ENCODE measurements at regions not wholly inside any gene's neighbourhood (a gene's known extent, or its start where the extent isn't known, plus 50 kb on each side); places are given as distances from the start of the nearest gene placed in this dataset.

DNA sequence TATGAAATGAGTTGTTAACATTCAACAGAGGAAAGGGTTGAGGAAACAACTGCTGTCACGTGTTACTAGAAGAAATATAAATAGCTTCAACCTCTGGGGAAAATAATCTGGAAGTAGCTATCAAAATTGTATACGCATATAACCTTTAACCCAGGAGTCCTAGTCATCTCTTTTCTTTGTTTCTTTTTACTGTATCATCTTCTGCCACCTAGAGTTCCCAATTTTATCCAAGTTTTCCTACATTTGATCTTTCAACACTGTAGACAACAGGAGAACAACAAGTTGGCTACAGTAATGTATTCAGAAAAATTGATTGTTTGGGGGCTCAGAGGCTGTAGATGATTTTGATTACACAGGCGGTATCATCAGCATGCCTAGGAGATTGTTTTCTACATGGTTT, 453.7 kb downstream of the FSCB start:
- Histone ChIP-seq H2AFZ (no peak overlapping the region), H3K4me3 (no peak overlapping the region), H3K27me3 (ENCODE audit: insufficient read depth) (no peaks in the 10 kb centered on the region), H3K4me2 (no peak overlapping the region), H3K79me2 (replicated peaks; ENCODE audit: insufficient read depth) (no peaks in the 10 kb centered on the region), H3F3A (replicated peaks; ENCODE audit: low read depth) (no peaks in the 10 kb centered on the region), H3K9me2 (ENCODE audit: insufficient read depth) (no peaks in the 10 kb centered on the region), H3K36me3 (ENCODE audit: insufficient read depth) (no peaks in the 10 kb centered on the region), H4K20me1 (replicated peaks; ENCODE audit: insufficient read depth) (no peaks in the 10 kb centered on the region), H3K27ac (ENCODE audit: low read depth) (no peak overlapping the region), H3K4me1 (ENCODE audit: insufficient read depth) (no peaks in the 10 kb centered on the region)
- DNase-seq (ENCODE audit: low spot score) (no peak), ATAC-seq (no peak)
- Mint-ChIP-seq H3K27me3 (ENCODE audit: insufficient read depth, low read depth, poor library complexity) (no peaks in the 10 kb centered on the region), H3K4me3 (no peak overlapping the region), H3K4me1 (no peaks in the 10 kb centered on the region), H3K9me3 (no peaks in the 10 kb centered on the region), H3K36me3 (ENCODE audit: low read depth) (no peaks in the 10 kb centered on the region), H3K27ac (no peak overlapping the region)
- TF ChIP-seq ETS1 (IDR thresholded peaks at IDR 0.05) (no peak), CREB1 (CRISPR knock-in tag; IDR thresholded peaks at IDR 0.05; ENCODE audit: low read depth) (no peak), CTCF (conservative IDR thresholded peaks at IDR 0.05; ENCODE audit: low read depth in 2 of 2) (no peak), REST (IDR thresholded peaks at IDR 0.05; ENCODE audit: unreplicated experiment) (no peak), STAT1 (IDR thresholded peaks at IDR 0.05; ENCODE audit: unreplicated experiment) (no peak), EZH2phosphoT487 (IDR thresholded peaks at IDR 0.05; ENCODE audit: unreplicated experiment) (no peak), ZNF331 (CRISPR knock-in tag; IDR thresholded peaks at IDR 0.05; ENCODE audit: low read depth) (no peak), EZH2 (IDR thresholded peaks at IDR 0.05; ENCODE audit: low read depth, unreplicated experiment) (no peak), ZNF114 (CRISPR knock-in tag; IDR thresholded peaks at IDR 0.05) (no peak)

DNA sequence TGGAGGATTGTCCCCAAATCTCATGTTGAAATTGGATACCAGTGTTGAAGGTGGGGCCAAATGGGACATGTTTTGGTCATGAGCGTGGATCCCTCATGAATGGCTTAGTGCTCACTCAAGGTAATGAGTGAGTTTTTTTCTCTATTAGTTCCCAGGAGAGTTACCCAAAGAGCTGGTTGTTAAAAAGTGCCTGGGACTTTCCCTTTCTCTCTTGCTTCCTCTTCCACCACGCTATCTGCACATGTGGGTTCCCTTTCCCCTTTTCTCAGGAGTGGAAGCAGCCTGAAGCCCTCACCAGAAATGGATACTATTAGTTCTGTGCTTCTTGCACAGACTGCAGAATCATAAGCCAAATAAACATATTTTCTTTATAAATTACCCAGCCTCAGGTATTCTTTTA, 465.4 kb downstream of the FSCB start:
- Mint-ChIP-seq H3K27ac (no peak overlapping the region), H3K4me3 (no peak overlapping the region), H3K36me3 (ENCODE audit: low read depth) (peaks cover 18% of the 10 kb centered on the region), H3K9me3 (peaks cover 27% of the 10 kb centered on the region), H3K27me3 (ENCODE audit: insufficient read depth, low read depth, poor library complexity) (peaks cover 3% of the 10 kb centered on the region), H3K4me1 (peaks cover 2% of the 10 kb centered on the region; the same call in 1 of the 3 replicates)
- Histone ChIP-seq H3K9me2 (ENCODE audit: insufficient read depth) (peaks cover 13% of the 10 kb centered on the region; the same call in 1 of the 2 replicates), H3K4me1 (ENCODE audit: insufficient read depth) (no peaks in the 10 kb centered on the region), H3K4me2 (no peak overlapping the region), H3K27ac (ENCODE audit: low read depth) (no peak overlapping the region), H3K27me3 (ENCODE audit: insufficient read depth) (no peaks in the 10 kb centered on the region), H3K4me3 (no peak overlapping the region), H3F3A (replicated peaks; ENCODE audit: low read depth) (no peaks in the 10 kb centered on the region), H3K36me3 (ENCODE audit: insufficient read depth) (no peaks in the 10 kb centered on the region), H4K20me1 (replicated peaks; ENCODE audit: insufficient read depth) (no peaks in the 10 kb centered on the region), H3K79me2 (replicated peaks; ENCODE audit: insufficient read depth) (no peaks in the 10 kb centered on the region), H2AFZ (no peak overlapping the region)
- ATAC-seq (no peak), DNase-seq (ENCODE audit: low spot score) (no peak)
- TF ChIP-seq ZNF331 (CRISPR knock-in tag; IDR thresholded peaks at IDR 0.05; ENCODE audit: low read depth) (no peak), REST (IDR thresholded peaks at IDR 0.05; ENCODE audit: unreplicated experiment) (no peak), ZNF114 (CRISPR knock-in tag; IDR thresholded peaks at IDR 0.05) (no peak), STAT1 (IDR thresholded peaks at IDR 0.05; ENCODE audit: unreplicated experiment) (no peak), ETS1 (IDR thresholded peaks at IDR 0.05) (no peak), EZH2phosphoT487 (IDR thresholded peaks at IDR 0.05; ENCODE audit: unreplicated experiment) (no peak), EZH2 (IDR thresholded peaks at IDR 0.05; ENCODE audit: low read depth, unreplicated experiment) (no peak), CREB1 (CRISPR knock-in tag; IDR thresholded peaks at IDR 0.05; ENCODE audit: low read depth) (no peak), NANOG (IDR thresholded peaks at IDR 0.05; ENCODE audit: borderline replicate concordance) (no peak), POLR2AphosphoS5 (IDR thresholded peaks at IDR 0.05; ENCODE audit: low read depth) (no peak)

Data from GM23338 (cell line).